NCI-H510A (cell line): ENCODE measurements at regions not wholly inside any gene's neighbourhood (a gene's known extent, or its start where the extent isn't known, plus 50 kb on each side); places are given as distances from the start of the nearest gene placed in this dataset.
"Not testable (repeated sequence)": the region's sequence is repeated elsewhere in the genome, so short reads cannot be mapped to it uniquely, and the experiment has no call there.

Experiments
- DNase-seq: peaks from one replicate; lab custom pipeline; 2025; lab: John Stamatoyannopoulos, UW

GRCh38 chr6:164072240-164072666 lies 657.7 kb downstream of the QKI start:
- no peak for DNase-seq

- no peak for DNase-seq
Observed at GRCh38 chr6:164069350-164069990, 655.0 kb downstream of the QKI start.

- no peak for DNase-seq
Observed at GRCh38 chr6:164068527-164068926, 654.0 kb downstream of the QKI start.

GRCh38 chr6:164066766-164067165 lies 652.2 kb downstream of the QKI start:
- no peak for DNase-seq

- DNase-seq = no peak
Observed at GRCh38 chr6:164066335-164066734, 651.8 kb downstream of the QKI start.

GRCh38 chr6:164063346-164063745 lies 648.8 kb downstream of the QKI start:
- DNase-seq = no peak

- DNase-seq = no peak
Observed at GRCh38 chr6:164062872-164063271, 648.4 kb downstream of the QKI start.

GRCh38 chr6:164057876-164058275 lies 643.4 kb downstream of the QKI start:
- no peak for DNase-seq

GRCh38 chr6:164051427-164051826 lies 636.9 kb downstream of the QKI start:
- no peak for DNase-seq

- DNase-seq = no peak
Observed at GRCh38 chr6:164049517-164049988, 635.0 kb downstream of the QKI start.

GRCh38 chr6:164048840-164049516 lies 634.5 kb downstream of the QKI start:
- DNase-seq = no peak

- DNase-seq = no peak
Observed at GRCh38 chr6:164045082-164045481, 630.6 kb downstream of the QKI start.

GRCh38 chr6:164043656-164044055 lies 629.1 kb downstream of the QKI start:
- DNase-seq = not testable (repeated sequence)

- no peak for DNase-seq
Observed at GRCh38 chr6:164042212-164042611, 627.7 kb downstream of the QKI start.

GRCh38 chr6:164040994-164041393 lies 626.5 kb downstream of the QKI start:
- no peak for DNase-seq

- no peak for DNase-seq
Observed at GRCh38 chr6:164039954-164040375, 625.4 kb downstream of the QKI start.

- no peak for DNase-seq
Observed at GRCh38 chr6:164037171-164037870, 622.8 kb downstream of the QKI start.

- peak; percentile 17 for DNase-seq
Observed at GRCh38 chr6:164035900-164036485, 621.5 kb downstream of the QKI start.

GRCh38 chr6:164034602-164035140 lies 620.2 kb downstream of the QKI start:
- DNase-seq = no peak

GRCh38 chr6:164025180-164025579 lies 610.7 kb downstream of the QKI start:
- DNase-seq = no peak

GRCh38 chr6:164023535-164023934 lies 609.0 kb downstream of the QKI start:
- no peak for DNase-seq

- no peak for DNase-seq
Observed at GRCh38 chr6:164022632-164023031, 608.1 kb downstream of the QKI start.
